Transverse colon (tissue), 4 donors: ENCODE measurements at regions not wholly inside any gene's neighbourhood (a gene's known extent, or its start where the extent isn't known, plus 50 kb on each side); places are given as distances from the start of the nearest gene placed in this dataset.

Source experiments
- DNase-seq: peaks from one replicate; pipeline ENCODE4 v3.0.0-alpha.2; 2019
- H3K27ac ChIP-seq, 4 donors: fragments of 200-600 bp; sonication (generic); 2 replicates each; pipeline ENCODE4 v1.5.1; 2016 to 2018; ENCODE audit warnings: inconsistent platforms in 4 of 4
- H3K27me3 ChIP-seq: fragments of 200-600 bp; sonication (generic); 2 replicates; pipeline ENCODE4 v1.5.1; 2017; ENCODE audit warnings: inconsistent platforms
- H3K36me3 ChIP-seq, 4 donors: fragments of 200-600 bp; sonication (generic); 2 replicates each; pipeline ENCODE4 v1.5.1; 2017 to 2019; ENCODE audit warnings: inconsistent platforms in 4 of 4
- H3K4me1 ChIP-seq, 4 donors: fragments of 200-600 bp; sonication (generic); 2 replicates each; pipeline ENCODE4 v1.5.1; 2017 to 2020; ENCODE audit warnings: inconsistent platforms in 4 of 4
- H3K4me3 ChIP-seq, 4 donors: fragments of 200-600 bp; sonication (generic); 1 replicate in 1 of 4; 2 replicates in 3 of 4; pipeline versions ENCODE4 v1.5.1 to v1.6.1; 2017 to 2019; ENCODE audit warnings: inconsistent platforms in 4 of 4
- H3K9me3 ChIP-seq, 2 donors: fragments of 200-600 bp; sonication (generic); 2 replicates each; pipeline ENCODE4 v1.5.1; 2017 to 2019; ENCODE audit warnings: inconsistent platforms in 2 of 2
- EP300 ChIP-seq: sonication (generic); formaldehyde crosslinking; IDR thresholded peaks from one replicate; pipeline ENCODE4 v1.6.1; 2017; ENCODE audit warnings: antibody characterized with exemption, low read depth
- POLR2A ChIP-seq: fragments of 450-650 bp; IDR thresholded peaks from one replicate; pipeline ENCODE4 v1.6.1; 2016; ENCODE audit warnings: antibody characterized with exemption, mild to moderate bottlenecking, moderate library complexity
- POLR2AphosphoS5 ChIP-seq, 3 donors: sonication (generic); formaldehyde crosslinking; IDR thresholded peaks; one replicate each; pipeline ENCODE4 v1.6.1; 2016; ENCODE audit warnings: antibody characterized with exemption in 3 of 3
- WGBS, 2 donors: methylation state at CpG; one replicate each; pipeline ENCODE4 v1.1.5; 2018; ENCODE audit warnings: low coverage in 1 of 2; 5-methylcytosine and 5-hydroxymethylcytosine counted together
- in situ Hi-C, 4 donors: fragments of 200-750 bp; cut with MboI; loops; one replicate each; pipeline versions ENCODE4 v1.15.0 to v1.15.1; 2017; ENCODE audit warnings: low sequenced_read_pairs in 3 of 4, low pct_ligation_motif_present in 1 of 4, low pct_unique_long_range_greater_than_20kb in 1 of 4
- intact Hi-C: fragments of 100-400 bp; cut with DNase I; formaldehyde crosslinking; loops from one replicate; pipeline ENCODE4 v1.15.1; 2023; ENCODE audit warnings: low total_unique reads
- TF ChIP-seq, protein P1 (sequence below), 5 experiments: fragments of 200-600 bp in 3 of 5; fragments of 450-650 bp in 2 of 5; sonication (generic) in 3 of 5; IDR thresholded peaks; 1 replicate in 2 of 5; 2 replicates in 3 of 5; pipeline ENCODE4 v1.5.1; 2016 to 2017; ENCODE audit warnings: antibody characterized with exemption in 5 of 5, inconsistent platforms in 3 of 5, mild to moderate bottlenecking in 2 of 5, moderate library complexity in 1 of 5

GRCh38 chr9:524008-524407 is 309.3 kb downstream of the DOCK8 start:
- H3K27ac ChIP-seq: peak overlapping the region; percentile 9 to 67 (median 48)
- H3K4me3 ChIP-seq: no peak overlapping the region
- no peak for DNase-seq
- H3K9me3 ChIP-seq: no peaks in the 10 kb centered on the region
- H3K4me1 ChIP-seq: peaks cover 5 to 36% (median 17%) of the 10 kb centered on the region in 4 donors
- H3K36me3 ChIP-seq: no peaks in the 10 kb centered on the region
- WGBS, 2 donors: 30 to 40% methylated on average over 2 of the region's 2 CpGs
- H3K27me3 ChIP-seq: no peaks in the 10 kb centered on the region
- in situ Hi-C loops: no loop called here
- intact Hi-C loops: no loop called here
- TF ChIP-seq, protein P1, sequence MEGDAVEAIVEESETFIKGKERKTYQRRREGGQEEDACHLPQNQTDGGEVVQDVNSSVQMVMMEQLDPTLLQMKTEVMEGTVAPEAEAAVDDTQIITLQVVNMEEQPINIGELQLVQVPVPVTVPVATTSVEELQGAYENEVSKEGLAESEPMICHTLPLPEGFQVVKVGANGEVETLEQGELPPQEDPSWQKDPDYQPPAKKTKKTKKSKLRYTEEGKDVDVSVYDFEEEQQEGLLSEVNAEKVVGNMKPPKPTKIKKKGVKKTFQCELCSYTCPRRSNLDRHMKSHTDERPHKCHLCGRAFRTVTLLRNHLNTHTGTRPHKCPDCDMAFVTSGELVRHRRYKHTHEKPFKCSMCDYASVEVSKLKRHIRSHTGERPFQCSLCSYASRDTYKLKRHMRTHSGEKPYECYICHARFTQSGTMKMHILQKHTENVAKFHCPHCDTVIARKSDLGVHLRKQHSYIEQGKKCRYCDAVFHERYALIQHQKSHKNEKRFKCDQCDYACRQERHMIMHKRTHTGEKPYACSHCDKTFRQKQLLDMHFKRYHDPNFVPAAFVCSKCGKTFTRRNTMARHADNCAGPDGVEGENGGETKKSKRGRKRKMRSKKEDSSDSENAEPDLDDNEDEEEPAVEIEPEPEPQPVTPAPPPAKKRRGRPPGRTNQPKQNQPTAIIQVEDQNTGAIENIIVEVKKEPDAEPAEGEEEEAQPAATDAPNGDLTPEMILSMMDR (IDR thresholded peaks at IDR 0.05): no peak
- TF ChIP-seq EP300 (no peak), POLR2AphosphoS5 (IDR thresholded peaks at IDR 0.05) (no peak), POLR2A (no peak)

DNA sequence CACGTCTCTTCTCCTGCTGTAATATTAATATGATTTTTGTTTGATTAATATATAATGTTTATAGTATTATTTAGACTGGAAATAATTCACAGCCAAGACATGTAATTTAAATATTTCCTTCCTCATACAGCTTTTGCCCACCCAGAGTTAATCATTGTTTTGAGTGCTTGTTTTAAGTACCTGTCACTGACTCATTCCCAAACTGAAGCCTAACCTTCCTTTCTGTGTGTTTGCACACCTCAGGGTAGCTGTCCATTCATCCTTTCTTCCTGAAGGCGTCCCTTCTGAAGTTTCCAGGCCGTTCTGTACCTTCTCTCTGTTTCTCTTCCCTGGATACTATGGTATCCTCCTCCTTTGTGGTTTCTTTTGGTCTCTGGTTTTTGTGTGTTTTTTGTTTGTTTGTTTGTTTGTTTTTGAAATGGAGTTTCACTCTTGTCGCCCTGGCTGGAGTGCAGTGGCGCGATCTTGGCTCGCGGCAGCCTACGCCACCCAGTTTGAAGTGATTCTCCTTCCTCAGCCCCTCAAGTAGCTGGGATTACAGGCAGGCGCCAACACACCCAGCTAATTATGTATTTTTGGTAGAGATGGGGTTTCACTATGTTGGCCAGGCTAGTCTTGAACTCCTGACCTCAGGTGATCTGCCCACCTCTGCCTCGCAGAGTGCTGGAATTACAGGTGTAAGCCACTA is 312.4 kb downstream of the DOCK8 start:
- peaks cover 0 to 20% (median 13%) of the 10 kb centered on the region in 4 donors for H3K4me1 ChIP-seq
- 40 to 74% methylated on average over 3 to 11 of the region's 11 CpGs for WGBS, 2 donors
- H3K36me3 ChIP-seq: no peaks in the 10 kb centered on the region
- DNase-seq: no peak
- no peak overlapping the region for H3K4me3 ChIP-seq
- H3K9me3 ChIP-seq: no peaks in the 10 kb centered on the region
- H3K27me3 ChIP-seq: no peaks in the 10 kb centered on the region
- in situ Hi-C loops (no loop called here), intact Hi-C loops (no loop called here)
- TF ChIP-seq POLR2A: no peak
- TF ChIP-seq EP300: no peak
- peak overlapping the region in 2 of 4 donors; percentile 14 to 35 for H3K27ac ChIP-seq

GRCh38 chr9:529731-530130 is 311.8 kb upstream of the DMRT1 start:
- no peak for DNase-seq
- H3K27ac ChIP-seq: no peak overlapping the region
- no peaks in the 10 kb centered on the region for H3K9me3 ChIP-seq
- no peak overlapping the region for H3K4me3 ChIP-seq
- intact Hi-C loops: no loop called here
- peaks cover 7 to 24% (median 15%) of the 10 kb centered on the region in 4 donors for H3K4me1 ChIP-seq
- H3K36me3 ChIP-seq: no peaks in the 10 kb centered on the region
- H3K27me3 ChIP-seq: no peaks in the 10 kb centered on the region
- in situ Hi-C loops: no loop called here
- WGBS, 2 donors: 83 to 86% methylated on average over 4 of the region's 4 CpGs
- TF ChIP-seq POLR2AphosphoS5 (IDR thresholded peaks at IDR 0.05) (no peak), EP300 (no peak), POLR2A (no peak)
- TF ChIP-seq, protein P1 (IDR thresholded peaks at IDR 0.05): no peak

GRCh38 chr9:530681-531080 is 310.8 kb upstream of the DMRT1 start:
- TF ChIP-seq, protein P1 (IDR thresholded peaks at IDR 0.05): no peak
- TF ChIP-seq EP300 (no peak), POLR2AphosphoS5 (IDR thresholded peaks at IDR 0.05) (peak in 1 of 3 donors; percentile 36)
- Histone ChIP-seq H3K9me3 (no peaks in the 10 kb centered on the region), H3K4me1 (peaks cover 7 to 31% (median 24%) of the 10 kb centered on the region in 4 donors), H3K27me3 (no peaks in the 10 kb centered on the region), H3K4me3 (no peak overlapping the region), H3K27ac (peak overlapping the region in 1 of 4 donors; percentile 38), H3K36me3 (no peaks in the 10 kb centered on the region)
- DNase-seq: no peak
- in situ Hi-C loops: no loop called here
- WGBS, 2 donors: 31 to 40% methylated on average over 3 of the region's 3 CpGs
- intact Hi-C loops: no loop called here
